ENCODE measurements at regions not wholly inside any gene's neighbourhood (a gene's known extent, or its start where the extent isn't known, plus 50 kb on each side); places are given as distances from the start of the nearest gene placed in this dataset.

DNA sequence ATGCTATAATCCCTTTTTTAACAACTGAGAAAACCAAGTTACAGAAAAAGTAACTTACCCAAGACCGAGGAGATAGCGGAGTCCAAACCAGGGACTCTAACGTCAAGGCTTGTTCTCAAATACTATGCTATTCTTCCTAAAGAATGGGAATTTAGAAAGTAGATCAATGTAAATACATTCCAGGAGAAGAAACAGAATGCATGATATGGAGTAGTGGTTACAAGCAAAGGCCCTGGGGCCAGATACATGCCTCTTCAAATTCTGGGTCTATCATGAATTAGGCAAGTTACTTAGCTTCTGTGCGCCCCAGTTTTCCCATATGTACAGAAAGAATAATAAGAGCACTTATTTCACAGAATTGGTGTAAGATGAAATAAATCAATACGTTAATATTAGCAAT lies 102.0 kb upstream of the CHMP2B start:
- CTCF ChIA-PET = no interaction called here

DNA sequence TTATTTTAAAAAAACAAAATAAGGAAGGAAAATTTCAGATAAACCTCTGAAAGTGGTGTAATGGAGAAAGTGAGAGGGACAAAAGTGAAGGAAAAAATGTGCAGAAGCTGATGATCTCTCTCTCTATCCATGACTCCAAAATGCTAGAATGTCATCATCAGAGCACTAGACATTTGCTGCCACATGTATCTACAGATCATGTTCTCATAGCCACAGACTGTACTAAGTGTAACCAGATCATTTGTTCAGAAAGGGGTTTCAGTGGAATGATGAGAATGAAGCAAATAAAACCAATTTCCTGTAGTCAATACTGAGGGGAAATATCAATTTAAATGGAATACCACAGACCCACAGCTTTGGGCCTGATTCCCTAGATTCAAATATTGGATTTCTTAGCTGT lies 104.3 kb upstream of the CHMP2B start:
- ChIA-PET POLR2A (no interaction called here), CTCF (interaction anchor here (0.6 to 1.6 kb wide), 6 partner anchors 8 to 348 kb away, joined by 3 to 4 read pairs (median 4); no protein-coding TSS in a partner anchor)
- TF ChIP-seq, protein P1, sequence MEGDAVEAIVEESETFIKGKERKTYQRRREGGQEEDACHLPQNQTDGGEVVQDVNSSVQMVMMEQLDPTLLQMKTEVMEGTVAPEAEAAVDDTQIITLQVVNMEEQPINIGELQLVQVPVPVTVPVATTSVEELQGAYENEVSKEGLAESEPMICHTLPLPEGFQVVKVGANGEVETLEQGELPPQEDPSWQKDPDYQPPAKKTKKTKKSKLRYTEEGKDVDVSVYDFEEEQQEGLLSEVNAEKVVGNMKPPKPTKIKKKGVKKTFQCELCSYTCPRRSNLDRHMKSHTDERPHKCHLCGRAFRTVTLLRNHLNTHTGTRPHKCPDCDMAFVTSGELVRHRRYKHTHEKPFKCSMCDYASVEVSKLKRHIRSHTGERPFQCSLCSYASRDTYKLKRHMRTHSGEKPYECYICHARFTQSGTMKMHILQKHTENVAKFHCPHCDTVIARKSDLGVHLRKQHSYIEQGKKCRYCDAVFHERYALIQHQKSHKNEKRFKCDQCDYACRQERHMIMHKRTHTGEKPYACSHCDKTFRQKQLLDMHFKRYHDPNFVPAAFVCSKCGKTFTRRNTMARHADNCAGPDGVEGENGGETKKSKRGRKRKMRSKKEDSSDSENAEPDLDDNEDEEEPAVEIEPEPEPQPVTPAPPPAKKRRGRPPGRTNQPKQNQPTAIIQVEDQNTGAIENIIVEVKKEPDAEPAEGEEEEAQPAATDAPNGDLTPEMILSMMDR (IDR thresholded peaks at IDR 0.05; ENCODE audit: insufficient read depth, low read length, missing control alignments) = no peak

More for the DNA sequence above, 102.0 kb upstream of the CHMP2B start:
- TF ChIP-seq, protein P1 (IDR thresholded peaks at IDR 0.05; ENCODE audit: insufficient read depth, low read length, missing control alignments) = no peak
- no peak overlapping the region for H3K4me3 ChIP-seq (ENCODE audit: low read depth, low read length)
- POLR2A ChIA-PET = no interaction called here
- no peak for DNase-seq (ENCODE audit: low read depth, low spot score)

DNA sequence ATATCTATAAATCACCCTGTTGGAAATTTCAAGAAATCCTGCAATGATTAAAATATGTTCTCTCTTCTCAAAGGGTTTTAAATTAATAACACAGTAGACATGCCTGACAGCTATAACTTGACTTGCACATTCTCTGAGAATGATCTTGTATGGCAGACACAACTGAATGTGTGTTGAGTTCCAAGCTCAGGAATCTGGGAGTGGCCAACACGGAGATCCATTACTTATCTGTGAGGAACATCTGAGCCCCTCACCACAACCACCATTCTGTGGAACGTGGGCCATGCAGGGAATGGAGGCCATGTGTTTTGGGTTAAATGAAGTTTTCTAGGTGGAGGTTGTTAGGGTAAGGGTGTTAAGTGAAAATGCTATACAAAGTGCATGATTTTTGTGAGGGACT lies 105.3 kb upstream of the CHMP2B start:
- CTCF ChIA-PET = interaction anchor here (1.0 to 1.6 kb wide), 5 partner anchors 9 to 347 kb away, joined by 3 to 4 read pairs (median 3); no protein-coding TSS in a partner anchor
- no peak overlapping the region for H3K4me3 ChIP-seq (ENCODE audit: low read depth, low read length)
- DNase-seq (ENCODE audit: low read depth, low spot score) = no peak
- TF ChIP-seq, protein P1 (IDR thresholded peaks at IDR 0.05; ENCODE audit: insufficient read depth, low read length, missing control alignments) = no peak
- POLR2A ChIA-PET = no interaction called here

More for the DNA sequence above, 104.3 kb upstream of the CHMP2B start:
- no peak for DNase-seq (ENCODE audit: low read depth, low spot score)
- H3K4me3 ChIP-seq (ENCODE audit: low read depth, low read length) = no peak overlapping the region

DNA sequence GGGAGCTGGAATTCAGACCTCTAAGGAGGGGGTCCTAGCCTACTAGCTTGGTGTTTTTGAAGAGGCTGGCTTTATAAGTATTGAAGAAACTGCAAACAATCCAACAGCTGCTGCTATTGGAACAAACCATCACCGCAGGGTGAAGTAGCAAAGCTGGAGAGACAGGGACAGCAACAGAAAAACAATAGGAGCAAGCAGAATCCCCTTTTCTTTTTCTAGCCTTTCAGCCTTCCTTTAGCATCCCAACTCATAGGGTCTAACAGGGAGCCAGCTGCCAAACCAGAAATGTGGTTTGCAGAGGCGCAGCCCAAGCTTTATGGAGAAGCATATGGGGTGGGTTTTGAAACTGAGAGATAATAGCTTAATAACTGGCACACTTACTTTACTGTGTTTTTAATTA lies 106.2 kb upstream of the CHMP2B start:
- ChIA-PET POLR2A (no interaction called here), CTCF (no interaction called here)
- H3K4me3 ChIP-seq (ENCODE audit: low read depth, low read length) = no peak overlapping the region
- DNase-seq (ENCODE audit: low read depth, low spot score) = no peak
- TF ChIP-seq, protein P1 (IDR thresholded peaks at IDR 0.05; ENCODE audit: insufficient read depth, low read length, missing control alignments) = no peak

DNA sequence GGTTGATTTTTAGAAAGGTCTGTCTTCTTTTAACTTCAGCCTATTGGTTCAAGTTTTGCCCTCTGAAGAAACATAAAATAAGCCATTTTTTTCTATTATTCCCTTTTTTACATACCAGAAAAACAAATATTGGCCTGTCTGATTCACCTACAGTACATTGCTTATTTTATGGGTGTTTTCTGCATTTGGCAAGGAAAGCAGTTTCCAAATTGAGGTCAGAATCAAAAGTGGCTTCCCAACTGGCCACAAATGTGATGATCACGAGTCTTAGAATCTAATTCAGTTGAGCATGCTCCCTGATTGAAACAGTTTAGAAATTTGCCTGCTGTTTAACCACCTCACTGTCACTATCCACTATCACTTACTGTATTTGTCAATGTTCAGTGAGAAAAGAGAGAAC lies 106.9 kb upstream of the CHMP2B start:
- DNase-seq (ENCODE audit: low read depth, low spot score) = no peak
- TF ChIP-seq, protein P1 (IDR thresholded peaks at IDR 0.05; ENCODE audit: insufficient read depth, low read length, missing control alignments) = no peak
- POLR2A ChIA-PET = no interaction called here
- CTCF ChIA-PET = no interaction called here
- no peak overlapping the region for H3K4me3 ChIP-seq (ENCODE audit: low read depth, low read length)

DNA sequence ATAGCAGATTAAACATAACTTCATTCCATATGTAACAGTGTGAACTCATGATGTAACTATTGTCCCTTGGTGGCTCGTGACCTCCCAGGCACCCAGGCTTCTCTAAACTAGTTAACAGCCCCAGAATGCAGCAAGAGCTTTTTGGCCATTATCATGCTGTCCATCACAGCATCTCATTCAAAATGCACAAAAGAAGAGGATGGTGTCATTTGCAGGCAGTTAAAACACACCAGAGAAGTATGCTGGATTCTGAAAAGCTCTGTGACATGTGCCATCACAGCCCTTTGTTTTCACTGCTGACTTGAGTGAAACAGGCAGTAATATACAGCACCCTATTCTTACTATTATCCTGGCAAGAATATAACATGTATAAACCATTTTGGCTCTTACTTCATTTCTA lies 117.6 kb upstream of the CHMP2B start:
- ChIA-PET CTCF (no interaction called here), POLR2A (no interaction called here)
- TF ChIP-seq, protein P1 (IDR thresholded peaks at IDR 0.05; ENCODE audit: insufficient read depth, low read length, missing control alignments) = no peak
- DNase-seq (ENCODE audit: low read depth, low spot score) = no peak
- no peak overlapping the region for H3K4me3 ChIP-seq (ENCODE audit: low read depth, low read length)

All from AG04449 (cell line).